SK-N-SH treated with all-trans-retinoic acid at 6 μM for 48 hours (cell line): ENCODE measurements at regions not wholly inside any gene's neighbourhood (a gene's known extent, or its start where the extent isn't known, plus 50 kb on each side); places are given as distances from the start of the nearest gene placed in this dataset.

Source experiments
- ATAC-seq: fragments of 200-7000 bp; cut with Tn5 transposase; 3 replicates; pipeline ENCODE4 v1.9.1; 2020; ENCODE audit warnings: mild to moderate bottlenecking, moderate library complexity
- ARNTL ChIP-seq: fragments of 450-650 bp; formaldehyde crosslinking; IDR thresholded peaks from 2 replicates; pipeline ENCODE4 v1.5.0; 2020; ENCODE audit warnings: low read depth, mild to moderate bottlenecking, moderate library complexity, borderline replicate concordance
- BACH2 ChIP-seq: fragments of 250-450 bp; sonication (Bioruptor Pico); IDR thresholded peaks from 2 replicates; pipeline ENCODE4 v1.9.0; 2021; ENCODE audit warnings: mild to moderate bottlenecking, borderline replicate concordance
- CSDC2 ChIP-seq: fragments of 250-450 bp; sonication (Bioruptor Pico); IDR thresholded peaks from 2 replicates; pipeline ENCODE4 v1.5.0; 2020; ENCODE audit warnings: mild to moderate bottlenecking, moderate library complexity
- ESRRG ChIP-seq: fragments of 250-450 bp; sonication (Bioruptor Pico); IDR thresholded peaks from 2 replicates; pipeline ENCODE4 v1.6.1; 2021; ENCODE audit warnings: mild to moderate bottlenecking
- GLIS3 ChIP-seq: fragments of 250-450 bp; sonication (Bioruptor Pico); IDR thresholded peaks from 2 replicates; pipeline ENCODE4 v1.5.0; 2020; ENCODE audit warnings: mild to moderate bottlenecking, moderate library complexity
- ISL1 ChIP-seq: fragments of 250-450 bp; sonication (Bioruptor Pico); IDR thresholded peaks from 2 replicates; pipeline ENCODE4 v2.1.2; 2022; ENCODE audit warnings: mild to moderate bottlenecking, moderate library complexity
- OSR1 ChIP-seq: fragments of 250-450 bp; sonication (Bioruptor Pico); IDR thresholded peaks from 2 replicates; pipeline ENCODE4 v1.8.0; 2022; ENCODE audit warnings: moderate library complexity, mild to moderate bottlenecking, inconsistent platforms
- PPARA ChIP-seq: fragments of 250-450 bp; sonication (Bioruptor Pico); IDR thresholded peaks from 2 replicates; pipeline ENCODE4 v1.5.0; 2020; ENCODE audit warnings: mild to moderate bottlenecking, borderline replicate concordance
- RARB ChIP-seq: fragments of 250-450 bp; sonication (Bioruptor Pico); IDR thresholded peaks from 2 replicates; pipeline ENCODE4 v1.8.0; 2021; ENCODE audit warnings: mild to moderate bottlenecking, moderate library complexity
- SNAI2 ChIP-seq: fragments of 250-450 bp; sonication (Bioruptor Pico); IDR thresholded peaks from 2 replicates; pipeline ENCODE4 v1.5.0; 2020; ENCODE audit warnings: mild to moderate bottlenecking, moderate library complexity
- TCF4 ChIP-seq: fragments of 250-450 bp; sonication (Bioruptor Pico); IDR thresholded peaks from 2 replicates; pipeline ENCODE4 v1.8.0; 2021; ENCODE audit warnings: mild to moderate bottlenecking, moderate library complexity, borderline replicate concordance
- TOX ChIP-seq: fragments of 250-450 bp; sonication (Bioruptor Pico); IDR thresholded peaks from 2 replicates; pipeline ENCODE4 v1.8.0; 2021; ENCODE audit warnings: mild to moderate bottlenecking, moderate library complexity, borderline replicate concordance
- ZC3H10 ChIP-seq: fragments of 250-450 bp; sonication (Bioruptor Pico); IDR thresholded peaks from 2 replicates; pipeline ENCODE4 v1.5.1; 2021; ENCODE audit warnings: mild to moderate bottlenecking, moderate library complexity
- ZFP3 ChIP-seq: fragments of 250-450 bp; sonication (Bioruptor Pico); IDR thresholded peaks from 2 replicates; pipeline ENCODE4 v1.5.0; 2020; ENCODE audit warnings: mild to moderate bottlenecking, moderate library complexity
- ZFP30 ChIP-seq: fragments of 450-650 bp; formaldehyde crosslinking; IDR thresholded peaks from 2 replicates; pipeline ENCODE4 v1.5.0; 2022; ENCODE audit warnings: mild to moderate bottlenecking, moderate library complexity
- ZNF565 ChIP-seq: fragments of 450-650 bp; formaldehyde crosslinking; conservative IDR thresholded peaks from 2 replicates; pipeline ENCODE4 v1.5.0; 2020; ENCODE audit warnings: low read depth, mild to moderate bottlenecking, moderate library complexity
- ZNF70 ChIP-seq: fragments of 450-650 bp; formaldehyde crosslinking; IDR thresholded peaks from 2 replicates; pipeline ENCODE4 v1.5.0; 2020; ENCODE audit warnings: mild to moderate bottlenecking, moderate library complexity
- ZNF8 ChIP-seq: fragments of 450-650 bp; formaldehyde crosslinking; IDR thresholded peaks from 2 replicates; pipeline ENCODE4 v1.5.0; 2020; ENCODE audit warnings: mild to moderate bottlenecking, moderate library complexity
- TF ChIP-seq, protein P1 (sequence below): fragments of 250-450 bp; sonication (Bioruptor Pico); IDR thresholded peaks from 2 replicates; pipeline ENCODE4 v1.8.0; 2020; ENCODE audit warnings: mild to moderate bottlenecking, moderate library complexity, borderline replicate concordance
- TF ChIP-seq, protein P2 (sequence below): fragments of 250-450 bp; sonication (Bioruptor Pico); IDR thresholded peaks from 2 replicates; pipeline ENCODE4 v1.5.1; 2020; ENCODE audit warnings: low read depth, mild to moderate bottlenecking, moderate library complexity
- TF ChIP-seq, protein P3 (sequence below): fragments of 250-450 bp; sonication (Bioruptor Pico); IDR thresholded peaks from 2 replicates; pipeline ENCODE4 v1.5.1; 2021; ENCODE audit warnings: mild to moderate bottlenecking, moderate library complexity
- TF ChIP-seq, protein P4 (sequence below): fragments of 250-450 bp; sonication (Bioruptor Pico); IDR thresholded peaks from 2 replicates; pipeline ENCODE4 v1.5.0; 2020; ENCODE audit warnings: mild to moderate bottlenecking, moderate library complexity
- TF ChIP-seq, protein P5 (sequence below): fragments of 250-450 bp; sonication (Bioruptor Pico); IDR thresholded peaks from 2 replicates; pipeline ENCODE4 v1.8.0; 2021; ENCODE audit warnings: low read depth, mild to moderate bottlenecking, moderate library complexity, borderline replicate concordance

DNA sequence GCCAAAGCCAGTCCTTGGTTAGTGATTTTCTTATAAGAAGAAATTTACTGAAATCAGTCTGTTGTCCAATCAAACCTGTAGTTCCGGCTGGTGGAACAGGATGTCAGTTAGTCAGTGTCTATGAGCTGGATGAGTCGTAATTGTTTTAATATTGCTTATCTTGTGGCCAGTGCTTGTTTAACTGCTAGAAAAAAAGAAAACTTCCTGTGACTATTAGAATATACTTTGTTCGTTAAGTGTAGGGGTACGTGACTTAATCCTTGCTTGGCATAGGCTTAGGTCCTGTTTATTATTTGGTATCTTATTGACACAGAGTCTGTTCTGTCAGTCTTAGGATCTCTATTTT, 1484.8 kb upstream of the MIR17HG start:
- TF ChIP-seq ZNF70 (CRISPR knock-in tag) (no peak), ARNTL (CRISPR knock-in tag) (no peak)
- TF ChIP-seq, protein P1, sequence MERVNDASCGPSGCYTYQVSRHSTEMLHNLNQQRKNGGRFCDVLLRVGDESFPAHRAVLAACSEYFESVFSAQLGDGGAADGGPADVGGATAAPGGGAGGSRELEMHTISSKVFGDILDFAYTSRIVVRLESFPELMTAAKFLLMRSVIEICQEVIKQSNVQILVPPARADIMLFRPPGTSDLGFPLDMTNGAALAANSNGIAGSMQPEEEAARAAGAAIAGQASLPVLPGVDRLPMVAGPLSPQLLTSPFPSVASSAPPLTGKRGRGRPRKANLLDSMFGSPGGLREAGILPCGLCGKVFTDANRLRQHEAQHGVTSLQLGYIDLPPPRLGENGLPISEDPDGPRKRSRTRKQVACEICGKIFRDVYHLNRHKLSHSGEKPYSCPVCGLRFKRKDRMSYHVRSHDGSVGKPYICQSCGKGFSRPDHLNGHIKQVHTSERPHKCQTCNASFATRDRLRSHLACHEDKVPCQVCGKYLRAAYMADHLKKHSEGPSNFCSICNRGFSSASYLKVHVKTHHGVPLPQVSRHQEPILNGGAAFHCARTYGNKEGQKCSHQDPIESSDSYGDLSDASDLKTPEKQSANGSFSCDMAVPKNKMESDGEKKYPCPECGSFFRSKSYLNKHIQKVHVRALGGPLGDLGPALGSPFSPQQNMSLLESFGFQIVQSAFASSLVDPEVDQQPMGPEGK (CRISPR knock-in tag), result no peak
- ATAC-seq, result no peak

DNA sequence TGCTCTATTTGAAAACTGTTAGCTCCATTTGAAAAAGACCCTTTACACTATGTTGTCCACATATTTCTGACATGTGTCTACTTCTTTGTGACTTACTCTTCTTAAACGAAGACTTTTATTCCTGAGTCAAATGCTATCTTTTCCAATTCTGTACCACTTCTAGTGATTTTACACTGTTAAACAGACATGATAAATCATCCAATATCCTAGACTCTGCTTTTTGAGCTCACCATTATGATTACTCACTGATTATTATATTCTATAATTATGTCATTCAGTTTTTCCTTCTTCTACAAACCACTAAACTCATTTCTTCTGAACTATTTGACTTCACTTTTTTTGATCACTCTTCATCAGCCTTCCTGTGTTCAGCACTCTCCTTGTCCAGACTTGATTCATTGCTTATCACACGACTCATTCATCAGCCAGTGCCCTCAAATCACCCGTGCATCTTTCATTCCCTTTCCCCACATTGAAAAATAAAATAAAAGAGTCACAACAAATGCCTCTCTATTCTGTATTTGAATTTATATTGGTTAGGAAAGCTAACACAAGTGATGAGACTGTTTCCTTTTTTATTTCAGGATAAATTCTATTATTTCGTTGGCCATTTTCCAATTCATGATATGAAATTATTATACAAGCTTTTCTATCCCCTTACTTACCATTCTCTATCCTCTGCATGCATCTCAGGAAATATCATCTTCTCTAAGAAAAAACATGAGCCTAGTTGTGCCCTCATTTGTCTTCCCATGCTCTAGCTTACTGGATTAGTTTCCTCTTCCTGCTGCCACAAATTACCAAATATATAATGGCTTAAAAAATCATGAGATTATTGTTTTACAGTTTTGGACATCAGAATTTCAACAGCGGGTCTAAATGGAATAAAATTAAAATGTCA, 1482.1 kb upstream of the MIR17HG start:
- TF ChIP-seq ZNF70 (CRISPR knock-in tag) (no peak), ZNF8 (no peak), ISL1 (no peak), TOX (CRISPR knock-in tag) (no peak), PPARA (CRISPR knock-in tag) (no peak), BACH2 (CRISPR knock-in tag) (no peak), ZNF565 (CRISPR knock-in tag) (no peak), ZFP3 (no peak), OSR1 (CRISPR knock-in tag) (no peak), TCF4 (CRISPR knock-in tag) (no peak)
- TF ChIP-seq, protein P2, sequence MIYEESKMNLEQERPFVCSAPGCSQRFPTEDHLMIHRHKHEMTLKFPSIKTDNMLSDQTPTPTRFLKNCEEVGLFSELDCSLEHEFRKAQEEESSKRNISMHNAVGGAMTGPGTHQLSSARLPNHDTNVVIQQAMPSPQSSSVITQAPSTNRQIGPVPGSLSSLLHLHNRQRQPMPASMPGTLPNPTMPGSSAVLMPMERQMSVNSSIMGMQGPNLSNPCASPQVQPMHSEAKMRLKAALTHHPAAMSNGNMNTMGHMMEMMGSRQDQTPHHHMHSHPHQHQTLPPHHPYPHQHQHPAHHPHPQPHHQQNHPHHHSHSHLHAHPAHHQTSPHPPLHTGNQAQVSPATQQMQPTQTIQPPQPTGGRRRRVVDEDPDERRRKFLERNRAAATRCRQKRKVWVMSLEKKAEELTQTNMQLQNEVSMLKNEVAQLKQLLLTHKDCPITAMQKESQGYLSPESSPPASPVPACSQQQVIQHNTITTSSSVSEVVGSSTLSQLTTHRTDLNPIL (CRISPR knock-in tag), result no peak
- TF ChIP-seq, protein P1 (CRISPR knock-in tag), result no peak
- ATAC-seq, result no peak

DNA sequence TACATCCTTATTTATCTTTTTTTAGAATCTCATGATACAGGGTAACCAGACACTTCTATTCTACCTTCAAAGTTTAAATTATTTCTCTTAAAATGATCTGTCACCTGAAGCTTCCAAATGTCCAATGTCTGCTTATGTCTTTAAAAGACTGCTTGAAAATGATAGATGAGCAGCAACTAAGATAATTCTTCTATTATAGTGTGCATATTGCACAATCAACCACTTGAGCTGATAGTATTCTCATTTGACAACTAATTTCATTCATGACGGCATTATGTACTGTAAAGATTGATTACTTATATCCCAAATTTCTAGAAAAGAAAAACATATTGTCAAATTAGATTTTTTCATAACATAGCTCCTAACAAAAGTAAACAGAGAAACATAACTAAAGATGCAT, 1478.2 kb upstream of the MIR17HG start:
- ATAC-seq, result no peak
- TF ChIP-seq ZNF565 (CRISPR knock-in tag) (no peak), ESRRG (no peak), PPARA (CRISPR knock-in tag) (no peak), ZC3H10 (no peak), CSDC2 (CRISPR knock-in tag) (no peak), ZFP3 (no peak), OSR1 (CRISPR knock-in tag) (no peak), SNAI2 (CRISPR knock-in tag) (no peak), TCF4 (CRISPR knock-in tag) (no peak), RARB (CRISPR knock-in tag) (no peak), ARNTL (CRISPR knock-in tag) (no peak), ZFP30 (CRISPR knock-in tag) (no peak), TOX (CRISPR knock-in tag) (no peak), ISL1 (no peak), GLIS3 (CRISPR knock-in tag) (no peak)
- TF ChIP-seq, protein P3, sequence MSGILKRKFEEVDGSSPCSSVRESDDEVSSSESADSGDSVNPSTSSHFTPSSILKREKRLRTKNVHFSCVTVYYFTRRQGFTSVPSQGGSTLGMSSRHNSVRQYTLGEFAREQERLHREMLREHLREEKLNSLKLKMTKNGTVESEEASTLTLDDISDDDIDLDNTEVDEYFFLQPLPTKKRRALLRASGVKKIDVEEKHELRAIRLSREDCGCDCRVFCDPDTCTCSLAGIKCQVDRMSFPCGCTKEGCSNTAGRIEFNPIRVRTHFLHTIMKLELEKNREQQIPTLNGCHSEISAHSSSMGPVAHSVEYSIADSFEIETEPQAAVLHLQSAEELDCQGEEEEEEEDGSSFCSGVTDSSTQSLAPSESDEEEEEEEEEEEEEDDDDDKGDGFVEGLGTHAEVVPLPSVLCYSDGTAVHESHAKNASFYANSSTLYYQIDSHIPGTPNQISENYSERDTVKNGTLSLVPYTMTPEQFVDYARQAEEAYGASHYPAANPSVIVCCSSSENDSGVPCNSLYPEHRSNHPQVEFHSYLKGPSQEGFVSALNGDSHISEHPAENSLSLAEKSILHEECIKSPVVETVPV (CRISPR knock-in tag), result no peak
- TF ChIP-seq, protein P4, sequence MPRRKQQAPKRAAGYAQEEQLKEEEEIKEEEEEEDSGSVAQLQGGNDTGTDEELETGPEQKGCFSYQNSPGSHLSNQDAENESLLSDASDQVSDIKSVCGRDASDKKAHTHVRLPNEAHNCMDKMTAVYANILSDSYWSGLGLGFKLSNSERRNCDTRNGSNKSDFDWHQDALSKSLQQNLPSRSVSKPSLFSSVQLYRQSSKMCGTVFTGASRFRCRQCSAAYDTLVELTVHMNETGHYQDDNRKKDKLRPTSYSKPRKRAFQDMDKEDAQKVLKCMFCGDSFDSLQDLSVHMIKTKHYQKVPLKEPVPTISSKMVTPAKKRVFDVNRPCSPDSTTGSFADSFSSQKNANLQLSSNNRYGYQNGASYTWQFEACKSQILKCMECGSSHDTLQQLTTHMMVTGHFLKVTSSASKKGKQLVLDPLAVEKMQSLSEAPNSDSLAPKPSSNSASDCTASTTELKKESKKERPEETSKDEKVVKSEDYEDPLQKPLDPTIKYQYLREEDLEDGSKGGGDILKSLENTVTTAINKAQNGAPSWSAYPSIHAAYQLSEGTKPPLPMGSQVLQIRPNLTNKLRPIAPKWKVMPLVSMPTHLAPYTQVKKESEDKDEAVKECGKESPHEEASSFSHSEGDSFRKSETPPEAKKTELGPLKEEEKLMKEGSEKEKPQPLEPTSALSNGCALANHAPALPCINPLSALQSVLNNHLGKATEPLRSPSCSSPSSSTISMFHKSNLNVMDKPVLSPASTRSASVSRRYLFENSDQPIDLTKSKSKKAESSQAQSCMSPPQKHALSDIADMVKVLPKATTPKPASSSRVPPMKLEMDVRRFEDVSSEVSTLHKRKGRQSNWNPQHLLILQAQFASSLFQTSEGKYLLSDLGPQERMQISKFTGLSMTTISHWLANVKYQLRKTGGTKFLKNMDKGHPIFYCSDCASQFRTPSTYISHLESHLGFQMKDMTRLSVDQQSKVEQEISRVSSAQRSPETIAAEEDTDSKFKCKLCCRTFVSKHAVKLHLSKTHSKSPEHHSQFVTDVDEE (CRISPR knock-in tag), result no peak
- TF ChIP-seq, protein P5, sequence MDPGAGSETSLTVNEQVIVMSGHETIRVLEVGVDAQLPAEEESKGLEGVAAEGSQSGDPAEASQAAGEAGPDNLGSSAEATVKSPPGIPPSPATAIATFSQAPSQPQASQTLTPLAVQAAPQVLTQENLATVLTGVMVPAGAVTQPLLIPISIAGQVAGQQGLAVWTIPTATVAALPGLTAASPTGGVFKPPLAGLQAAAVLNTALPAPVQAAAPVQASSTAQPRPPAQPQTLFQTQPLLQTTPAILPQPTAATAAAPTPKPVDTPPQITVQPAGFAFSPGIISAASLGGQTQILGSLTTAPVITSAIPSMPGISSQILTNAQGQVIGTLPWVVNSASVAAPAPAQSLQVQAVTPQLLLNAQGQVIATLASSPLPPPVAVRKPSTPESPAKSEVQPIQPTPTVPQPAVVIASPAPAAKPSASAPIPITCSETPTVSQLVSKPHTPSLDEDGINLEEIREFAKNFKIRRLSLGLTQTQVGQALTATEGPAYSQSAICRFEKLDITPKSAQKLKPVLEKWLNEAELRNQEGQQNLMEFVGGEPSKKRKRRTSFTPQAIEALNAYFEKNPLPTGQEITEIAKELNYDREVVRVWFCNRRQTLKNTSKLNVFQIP (CRISPR knock-in tag), result no peak
- TF ChIP-seq, protein P2 (CRISPR knock-in tag), result no peak
